Fibroblast of lung (primary cell): ENCODE measurements at regions not wholly inside any gene's neighbourhood (a gene's known extent, or its start where the extent isn't known, plus 50 kb on each side); places are given as distances from the start of the nearest gene placed in this dataset.

Source experiments
- DNase-seq, 2 donors: peaks; one replicate each; pipeline versions ENCODE4 v3.0.0 to v3.0.0-alpha.2; 2010; ENCODE audit warnings: low read depth in 2 of 2
- H2AFZ ChIP-seq: 2 replicates; pipeline ENCODE4 v1.5.1; 2012; ENCODE audit warnings: low read length, control low read depth, inconsistent platforms
- H3K27ac ChIP-seq: 2 replicates; pipeline ENCODE4 v1.5.1; 2011; ENCODE audit warnings: low read length, control low read depth; ENCODE audit not compliant: insufficient read depth
- H3K27me3 ChIP-seq: 2 replicates; pipeline ENCODE4 v1.5.1; 2011; ENCODE audit warnings: mild to moderate bottlenecking, low read length; ENCODE audit not compliant: control insufficient read depth, insufficient read depth
- H3K36me3 ChIP-seq: 2 replicates; pipeline ENCODE4 v1.5.1; 2011; ENCODE audit warnings: low read length; ENCODE audit not compliant: control insufficient read depth, insufficient read depth
- H3K4me1 ChIP-seq: 2 replicates; pipeline ENCODE4 v1.5.1; 2011; ENCODE audit warnings: low read length; ENCODE audit not compliant: control insufficient read depth, insufficient read depth; ENCODE audit errors: extremely low read depth
- H3K4me2 ChIP-seq: 2 replicates; pipeline ENCODE4 v1.5.1; 2011; ENCODE audit warnings: low read length, control low read depth; ENCODE audit not compliant: insufficient read depth; ENCODE audit errors: extremely low read depth
- H3K4me3 ChIP-seq, 4 experiments: fragments of 200-600 bp in 1 of 4; sonication (generic) in 1 of 4; replicated peaks in 1 of 4; 2 replicates each; pipeline ENCODE4 v1.5.1; 2011 to 2016; ENCODE audit warnings: low read length in 4 of 4, low read depth in 3 of 4, mild to moderate bottlenecking in 3 of 4, control low read depth in 2 of 4, inconsistent platforms in 1 of 4, mixed read lengths in 1 of 4; ENCODE audit not compliant: insufficient read depth in 1 of 4; ENCODE audit errors: control extremely low read depth in 1 of 4
- H3K79me2 ChIP-seq: 2 replicates; pipeline ENCODE4 v1.5.1; 2012; ENCODE audit warnings: mild to moderate bottlenecking, low read length, inconsistent platforms; ENCODE audit not compliant: control insufficient read depth, insufficient read depth
- H3K9ac ChIP-seq: 2 replicates; pipeline ENCODE4 v1.5.1; 2011; ENCODE audit warnings: mild to moderate bottlenecking, low read length, control low read depth; ENCODE audit not compliant: insufficient read depth
- H3K9me3 ChIP-seq: 2 replicates; pipeline ENCODE4 v1.5.1; 2012; ENCODE audit warnings: low read depth, low read length; ENCODE audit not compliant: control insufficient read depth, insufficient read depth
- H4K20me1 ChIP-seq: 2 replicates; pipeline ENCODE4 v1.5.1; 2011; ENCODE audit warnings: low read length; ENCODE audit not compliant: control insufficient read depth, insufficient read depth; ENCODE audit errors: extremely low read depth
- EZH2 ChIP-seq: IDR thresholded peaks from 2 replicates; pipeline ENCODE4 v1.5.1; 2012; ENCODE audit warnings: low read length, control low read depth, mild to moderate bottlenecking; ENCODE audit errors: missing control alignments
- TF ChIP-seq, protein P1 (sequence below), 2 donors: IDR thresholded peaks in 1 of 2; conservative IDR thresholded peaks in 1 of 2; 1 replicate in 1 of 2; 2 replicates in 1 of 2; pipeline ENCODE4 v1.5.1; 2011 to 2012; ENCODE audit warnings: low read length in 2 of 2, control low read depth in 1 of 2, inconsistent platforms in 1 of 2, low read depth in 1 of 2, mild to moderate bottlenecking in 1 of 2

DNA sequence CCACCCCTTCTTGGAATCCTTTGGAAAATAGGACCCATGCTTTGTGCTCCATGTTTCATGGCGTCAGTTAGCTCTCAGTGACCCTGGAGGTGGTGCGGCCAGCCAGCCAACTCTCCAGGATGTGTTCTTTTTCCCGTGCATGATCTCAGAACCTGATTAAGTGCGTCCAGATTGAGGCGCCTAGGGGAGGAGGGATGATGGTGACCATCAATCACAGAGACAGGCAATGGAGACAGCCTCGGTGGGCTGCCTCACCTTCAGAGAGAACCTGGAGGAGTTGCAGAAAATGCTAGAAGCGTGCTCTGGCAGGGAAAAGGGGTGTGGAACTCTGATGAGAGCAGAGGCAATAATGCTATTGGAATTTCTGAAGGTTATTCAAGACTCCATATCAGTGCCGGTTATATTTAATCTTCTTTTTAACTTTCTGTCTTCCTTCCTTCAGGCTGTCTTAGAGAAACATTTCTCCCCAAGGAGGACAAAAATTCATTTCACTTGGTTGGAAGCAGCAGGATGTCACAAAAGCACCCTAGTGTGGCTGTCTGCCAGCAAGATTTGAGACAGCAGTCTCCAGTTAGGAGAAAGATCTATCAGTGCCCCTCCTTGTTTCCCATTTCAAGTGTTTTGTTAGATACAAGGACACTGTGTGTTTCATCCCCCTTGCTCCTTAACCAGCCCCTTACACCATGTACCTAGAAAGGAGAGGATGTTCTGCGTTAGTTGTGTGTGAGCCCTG lies 53.3 kb upstream of the IGF1 start:
- Histone ChIP-seq H3K79me2 (no peaks in the 10 kb centered on the region), H3K36me3 (no peaks in the 10 kb centered on the region), H3K27me3 (no peaks in the 10 kb centered on the region), H4K20me1 (no peaks in the 10 kb centered on the region), H2AFZ (no peak overlapping the region), H3K4me3 (no peak overlapping the region), H3K9ac (no peak overlapping the region), H3K4me2 (no peak overlapping the region), H3K4me1 (peaks cover 3% of the 10 kb centered on the region), H3K27ac (no peak overlapping the region), H3K9me3 (no peaks in the 10 kb centered on the region)
- no peak for DNase-seq
- TF ChIP-seq, protein P1, sequence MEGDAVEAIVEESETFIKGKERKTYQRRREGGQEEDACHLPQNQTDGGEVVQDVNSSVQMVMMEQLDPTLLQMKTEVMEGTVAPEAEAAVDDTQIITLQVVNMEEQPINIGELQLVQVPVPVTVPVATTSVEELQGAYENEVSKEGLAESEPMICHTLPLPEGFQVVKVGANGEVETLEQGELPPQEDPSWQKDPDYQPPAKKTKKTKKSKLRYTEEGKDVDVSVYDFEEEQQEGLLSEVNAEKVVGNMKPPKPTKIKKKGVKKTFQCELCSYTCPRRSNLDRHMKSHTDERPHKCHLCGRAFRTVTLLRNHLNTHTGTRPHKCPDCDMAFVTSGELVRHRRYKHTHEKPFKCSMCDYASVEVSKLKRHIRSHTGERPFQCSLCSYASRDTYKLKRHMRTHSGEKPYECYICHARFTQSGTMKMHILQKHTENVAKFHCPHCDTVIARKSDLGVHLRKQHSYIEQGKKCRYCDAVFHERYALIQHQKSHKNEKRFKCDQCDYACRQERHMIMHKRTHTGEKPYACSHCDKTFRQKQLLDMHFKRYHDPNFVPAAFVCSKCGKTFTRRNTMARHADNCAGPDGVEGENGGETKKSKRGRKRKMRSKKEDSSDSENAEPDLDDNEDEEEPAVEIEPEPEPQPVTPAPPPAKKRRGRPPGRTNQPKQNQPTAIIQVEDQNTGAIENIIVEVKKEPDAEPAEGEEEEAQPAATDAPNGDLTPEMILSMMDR (conservative IDR thresholded peaks at IDR 0.05 in 1 of 2, IDR thresholded peaks at IDR 0.05 in 1 of 2; ENCODE audit: low read depth in 1 of 2, low read length in 2 of 2) = no peak
- TF ChIP-seq EZH2 = no peak
